GM18499 (cell line): ENCODE measurements at regions not wholly inside any gene's neighbourhood (a gene's known extent, or its start where the extent isn't known, plus 50 kb on each side); places are given as distances from the start of the nearest gene placed in this dataset.
"Not testable (repeated sequence)": the region's sequence is repeated elsewhere in the genome, so short reads cannot be mapped to it uniquely, and the experiment has no call there.

Experiments used
- ATAC-seq: cut with Tn5 transposase; IDR thresholded peaks from one replicate; pipeline ENCODE4 v1.9.1; 2021; ENCODE audit warnings: moderate number of reproducible peaks; ENCODE audit not compliant: insufficient read depth, unreplicated experiment

DNA sequence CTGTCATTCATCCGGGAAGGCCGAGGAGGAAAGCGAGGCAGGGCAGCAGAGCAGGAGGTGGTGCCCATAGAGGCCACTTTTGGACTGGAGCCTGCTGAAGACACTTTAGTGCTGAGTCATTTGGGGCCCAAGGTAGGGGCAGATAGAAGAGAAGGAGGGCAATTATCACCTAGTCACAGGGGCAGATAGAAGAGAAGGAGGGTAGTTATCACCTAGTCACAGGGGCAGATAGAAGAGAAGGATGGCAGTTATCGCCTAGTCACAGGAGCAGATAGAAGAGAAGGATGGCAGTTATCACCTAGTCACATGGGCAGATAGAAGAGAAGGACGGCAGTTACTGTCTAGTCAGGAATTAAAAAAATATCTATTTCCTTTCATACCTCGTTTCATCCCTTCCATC is 1372.6 kb downstream of the FOXD4L5 start:
- not testable (repeated sequence) for ATAC-seq

GRCh38 chr9:63909076-63909475 is 1375.9 kb downstream of the FOXD4L5 start:
- not testable (repeated sequence) for ATAC-seq

- ATAC-seq = not testable (repeated sequence)
Observed at GRCh38 chr9:63899637-63900190, 1385.3 kb downstream of the FOXD4L5 start.

DNA sequence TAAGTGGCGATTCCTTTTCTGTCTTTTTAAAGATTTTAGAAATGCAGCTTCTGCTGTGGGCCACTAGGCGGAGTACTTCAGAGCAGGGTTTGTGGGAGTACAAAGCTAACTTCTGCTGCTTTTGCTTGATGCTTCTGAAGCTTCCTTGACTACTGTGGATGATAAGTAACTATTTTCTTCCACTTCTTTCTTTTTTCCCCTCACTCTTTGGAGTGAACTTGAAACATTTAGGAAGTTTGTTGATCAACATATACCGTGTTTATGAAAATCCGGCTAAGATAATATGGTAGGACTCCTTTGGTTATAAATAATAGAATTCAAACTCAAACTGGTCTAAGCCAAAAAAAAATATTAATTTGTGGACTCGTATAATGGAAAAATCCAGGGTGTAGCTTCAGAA is 1403.6 kb downstream of the FOXD4L5 start:
- ATAC-seq = not testable (repeated sequence)

- not testable (repeated sequence) for ATAC-seq
Observed at GRCh38 chr9:63876380-63876779, 1408.6 kb downstream of the FOXD4L5 start.

DNA sequence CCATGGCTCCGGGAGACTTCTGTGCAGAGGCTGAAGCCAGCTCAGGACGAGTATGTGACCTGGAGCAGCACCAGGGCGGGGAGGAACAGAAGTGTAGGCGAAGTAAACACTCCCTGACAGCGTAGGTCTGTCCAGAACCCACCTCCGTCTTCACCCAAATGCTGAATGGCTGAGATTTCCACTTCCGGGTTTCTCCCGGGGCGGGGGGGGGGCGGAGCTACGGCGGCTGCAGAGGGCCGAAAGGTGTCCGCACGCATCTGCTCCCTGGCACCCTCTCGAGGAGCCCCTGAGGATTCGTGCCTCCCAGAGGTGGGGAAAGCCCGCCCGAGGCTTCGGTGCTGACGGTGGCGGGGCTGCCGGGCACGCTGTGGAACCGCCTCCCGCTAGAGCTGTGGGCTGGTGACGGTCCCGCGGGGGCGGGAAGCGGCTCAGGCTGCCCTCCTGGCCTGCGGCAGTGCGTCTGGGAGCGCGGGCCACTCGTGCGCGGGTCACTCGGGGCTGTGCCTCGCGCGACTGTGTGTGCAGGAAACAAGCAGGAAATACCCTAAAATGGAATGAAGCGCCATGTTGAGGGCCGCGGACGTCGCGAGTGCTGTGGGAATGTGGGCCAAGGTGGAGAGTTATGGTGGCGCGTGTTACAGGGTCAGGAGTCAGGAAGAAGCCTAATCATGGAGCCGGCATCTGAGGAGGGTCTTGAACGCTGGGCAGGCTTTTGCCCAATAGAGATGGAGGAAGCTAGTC is 1425.4 kb downstream of the FOXD4L5 start:
- no peak for ATAC-seq

- not testable (repeated sequence) for ATAC-seq
Observed at GRCh38 chr9:63859090-63859474, 1425.9 kb downstream of the FOXD4L5 start.

DNA sequence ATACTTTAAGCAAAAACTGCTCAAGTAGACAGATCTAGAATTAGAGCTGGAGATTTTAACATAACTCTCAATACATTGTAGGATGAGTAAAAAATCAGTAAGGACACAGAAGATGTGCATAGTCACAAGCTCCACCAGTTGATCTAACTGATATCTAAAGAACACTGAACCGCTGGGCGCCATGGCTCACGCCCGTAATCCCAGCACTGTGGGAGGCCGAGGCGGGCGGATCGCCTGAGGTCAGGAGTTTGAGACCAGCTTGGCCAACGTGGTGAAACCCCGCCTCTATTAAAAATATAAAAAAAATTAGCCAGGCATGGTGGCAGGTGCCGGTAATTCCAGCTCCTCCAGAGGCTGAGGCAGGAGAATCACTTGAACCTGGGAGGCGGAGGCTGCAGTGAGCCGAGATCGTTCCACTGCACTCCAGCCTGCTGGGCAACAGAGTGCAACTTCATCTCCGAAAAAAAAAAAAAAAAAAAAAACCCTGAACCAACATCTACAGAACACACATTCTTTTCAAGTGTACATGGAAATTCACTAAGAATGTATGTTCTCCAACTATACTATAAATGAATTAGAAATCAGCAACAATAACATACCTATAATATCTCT is 1431.8 kb downstream of the FOXD4L5 start:
- not testable (repeated sequence) for ATAC-seq

- ATAC-seq = not testable (repeated sequence)
Observed at GRCh38 chr9:63824804-63825203, 1460.2 kb downstream of the FOXD4L5 start.

- not testable (repeated sequence) for ATAC-seq
Observed at GRCh38 chr9:63823375-63824201, 1461.4 kb downstream of the FOXD4L5 start.

GRCh38 chr9:63822615-63823374 is 1462.2 kb downstream of the FOXD4L5 start:
- not testable (repeated sequence) for ATAC-seq

- not testable (repeated sequence) for ATAC-seq
Observed at GRCh38 chr9:63821293-63821692, 1463.7 kb downstream of the FOXD4L5 start.

GRCh38 chr9:63820882-63821281 is 1464.1 kb downstream of the FOXD4L5 start:
- not testable (repeated sequence) for ATAC-seq

DNA sequence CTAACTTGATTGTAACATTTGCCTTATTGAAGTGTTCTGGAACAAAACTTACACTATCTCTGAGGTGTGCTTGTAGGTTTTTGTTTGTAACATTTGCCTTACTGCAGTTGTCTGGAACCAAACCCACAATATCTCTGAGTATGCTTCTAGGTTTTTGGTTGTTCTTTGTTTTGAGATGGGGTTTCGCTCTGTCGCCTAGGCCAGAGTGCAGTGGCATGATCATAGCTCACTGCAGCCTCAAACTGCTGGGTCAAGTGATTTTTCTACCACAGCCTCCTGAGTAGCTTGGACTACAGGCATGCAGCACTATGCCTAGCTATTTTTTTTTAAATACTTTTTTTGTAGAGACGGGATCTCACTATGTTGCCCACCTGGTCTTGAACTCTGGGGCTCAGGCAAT is 1464.6 kb downstream of the FOXD4L5 start:
- ATAC-seq = not testable (repeated sequence)

DNA sequence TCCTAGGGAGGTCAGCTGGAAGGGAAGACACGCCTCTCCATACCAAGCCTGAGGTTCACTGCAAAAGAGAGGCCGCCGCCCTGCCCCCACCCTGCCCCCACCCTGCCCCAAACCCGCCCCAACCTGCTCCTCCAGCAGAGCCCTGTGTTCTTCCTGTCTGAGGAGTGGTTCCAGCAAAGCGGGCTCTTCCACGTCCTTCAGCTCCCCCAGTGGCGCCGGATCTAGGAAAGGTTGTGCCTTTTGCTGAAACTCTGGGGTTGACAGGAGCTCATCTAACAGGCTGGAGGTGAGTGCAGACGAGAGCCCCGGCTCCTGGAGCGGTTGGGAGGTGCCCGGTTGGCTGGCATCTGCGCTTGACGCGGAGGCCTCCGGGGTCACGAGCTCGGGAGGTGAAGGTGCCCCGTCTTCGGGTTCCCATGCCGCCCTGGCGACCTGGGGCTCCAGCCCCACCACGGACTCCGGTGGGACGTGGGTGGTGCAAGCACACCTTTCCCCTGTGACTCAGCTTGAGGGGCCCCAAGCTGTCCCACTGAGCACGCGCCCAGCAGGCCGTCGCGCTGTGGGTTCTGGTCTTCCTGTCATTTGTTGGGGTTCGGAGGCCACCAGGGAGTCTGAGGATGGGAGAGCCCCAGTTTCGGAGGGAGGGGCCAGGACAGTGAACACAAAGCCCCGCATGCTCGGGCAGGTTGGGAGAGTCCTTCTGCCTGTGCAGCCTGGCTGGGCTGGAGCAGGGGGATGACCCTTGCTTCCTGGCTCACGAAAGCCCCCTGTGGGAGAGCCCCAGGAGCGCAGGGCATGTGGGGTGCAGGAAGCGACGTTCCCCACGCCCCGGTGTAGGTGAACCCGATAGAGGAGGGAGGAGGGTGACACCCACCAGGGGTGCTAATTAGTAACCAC is 1467.1 kb downstream of the FOXD4L5 start:
- peak; percentile 49 for ATAC-seq

GRCh38 chr9:63816751-63817621 is 1468.0 kb downstream of the FOXD4L5 start:
- peak; percentile 49 for ATAC-seq

GRCh38 chr9:63814970-63815669 is 1469.9 kb downstream of the FOXD4L5 start:
- ATAC-seq = not testable (repeated sequence)
